Ectodermal cell (in vitro differentiated cells): ENCODE measurements at regions not wholly inside any gene's neighbourhood (a gene's known extent, or its start where the extent isn't known, plus 50 kb on each side); places are given as distances from the start of the nearest gene placed in this dataset.

ENCODE experiments used
- H3K27ac ChIP-seq: 2 replicates; pipeline ENCODE4 v1.7.0; 2013; ENCODE audit warnings: mild to moderate bottlenecking, low read depth, low read length; ENCODE audit not compliant: insufficient read depth, poor library complexity, severe bottlenecking
- H3K27me3 ChIP-seq: 2 replicates; pipeline ENCODE4 v1.7.0; 2013; ENCODE audit warnings: mild to moderate bottlenecking, low read length; ENCODE audit not compliant: insufficient read depth, control insufficient read depth, poor library complexity, severe bottlenecking
- H3K36me3 ChIP-seq: one replicate; pipeline ENCODE4 v1.7.0; 2013; ENCODE audit warnings: low read length; ENCODE audit not compliant: control insufficient read depth, insufficient read depth
- H3K4me1 ChIP-seq: one replicate; pipeline ENCODE4 v1.7.0; 2013; ENCODE audit warnings: low read length; ENCODE audit not compliant: control insufficient read depth, insufficient read depth
- H3K4me3 ChIP-seq: 2 replicates; pipeline ENCODE4 v1.7.0; 2013; ENCODE audit warnings: low read depth, low read length, control low read depth; ENCODE audit not compliant: insufficient read depth
- H3K9me3 ChIP-seq: 2 replicates; pipeline ENCODE4 v1.7.0; 2013; ENCODE audit warnings: mild to moderate bottlenecking, low read length, moderate library complexity; ENCODE audit not compliant: control insufficient read depth
- WGBS, 2 experiments: methylation state at CpG; one replicate each; pipeline ENCODE4 v1.1.7; 2013; ENCODE audit warnings: missing lambda C conversion rate in 2 of 2; 5-methylcytosine and 5-hydroxymethylcytosine counted together

DNA sequence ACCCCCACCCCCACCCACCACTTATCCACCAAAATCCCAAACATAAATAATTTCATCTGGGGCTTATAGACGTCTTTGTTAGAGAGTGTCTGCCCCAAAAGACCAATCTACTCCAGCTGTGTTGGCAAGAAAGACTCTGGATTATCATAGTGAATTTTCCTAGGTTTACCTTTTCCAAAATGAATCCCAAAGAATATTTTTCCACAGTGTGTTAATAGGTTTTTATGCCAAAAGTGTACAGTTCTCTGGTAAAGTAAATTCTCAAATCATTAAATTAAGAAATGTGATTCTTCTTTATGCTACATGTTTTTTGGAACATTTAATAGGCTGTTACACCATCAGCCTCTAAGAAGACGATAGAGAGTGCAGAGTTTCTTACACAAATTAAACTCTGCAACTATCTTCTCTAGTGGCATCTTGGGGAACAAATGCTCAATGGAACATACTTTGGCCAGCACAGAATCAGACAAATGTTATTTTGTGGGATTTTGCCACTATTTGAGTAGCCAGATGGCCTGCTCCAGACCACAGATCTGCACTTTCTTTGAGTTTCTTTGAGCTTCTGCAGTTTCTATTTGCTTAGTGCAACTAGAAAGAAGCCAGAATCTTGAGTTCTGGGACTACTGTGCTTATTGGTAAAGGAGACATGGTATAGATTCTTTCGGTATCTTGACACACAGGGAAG, 206.0 kb downstream of the KIT start:
- Histone ChIP-seq H3K36me3 (no peaks in the 10 kb centered on the region), H3K9me3 (no peaks in the 10 kb centered on the region), H3K4me1 (no peaks in the 10 kb centered on the region), H3K27ac (no peak overlapping the region), H3K4me3 (no peak overlapping the region), H3K27me3 (no peaks in the 10 kb centered on the region)
- 94 to 100% methylated on average over 2 to 3 of the region's 3 CpGs for WGBS, 2 experiments

DNA sequence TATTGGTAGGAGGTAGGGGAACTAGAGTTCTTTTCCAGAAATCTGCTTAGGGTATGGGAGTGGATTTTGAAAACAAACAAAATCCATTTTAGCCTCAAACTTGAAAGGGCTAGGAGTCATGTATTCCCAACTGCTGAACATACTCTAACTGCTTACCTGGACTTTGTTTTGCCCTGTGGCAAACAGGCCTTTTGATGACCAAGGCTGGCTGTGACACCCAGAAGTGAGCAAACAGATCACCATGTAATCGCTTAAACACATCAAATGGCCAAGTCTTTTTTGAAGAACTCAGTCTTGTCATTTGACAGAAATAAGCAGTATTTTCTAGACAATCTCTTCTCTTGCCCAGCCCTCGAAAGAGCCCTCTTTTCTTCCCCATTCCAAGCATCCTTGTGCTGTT, 203.4 kb downstream of the KIT start:
- no peaks in the 10 kb centered on the region for H3K27me3 ChIP-seq
- H3K36me3 ChIP-seq, result no peaks in the 10 kb centered on the region
- H3K4me3 ChIP-seq, result no peak overlapping the region
- H3K9me3 ChIP-seq, result no peaks in the 10 kb centered on the region
- H3K4me1 ChIP-seq, result no peaks in the 10 kb centered on the region
- no peak overlapping the region for H3K27ac ChIP-seq
- WGBS, 2 experiments, result 92 to 93% methylated on average over 2 of the region's 2 CpGs

DNA sequence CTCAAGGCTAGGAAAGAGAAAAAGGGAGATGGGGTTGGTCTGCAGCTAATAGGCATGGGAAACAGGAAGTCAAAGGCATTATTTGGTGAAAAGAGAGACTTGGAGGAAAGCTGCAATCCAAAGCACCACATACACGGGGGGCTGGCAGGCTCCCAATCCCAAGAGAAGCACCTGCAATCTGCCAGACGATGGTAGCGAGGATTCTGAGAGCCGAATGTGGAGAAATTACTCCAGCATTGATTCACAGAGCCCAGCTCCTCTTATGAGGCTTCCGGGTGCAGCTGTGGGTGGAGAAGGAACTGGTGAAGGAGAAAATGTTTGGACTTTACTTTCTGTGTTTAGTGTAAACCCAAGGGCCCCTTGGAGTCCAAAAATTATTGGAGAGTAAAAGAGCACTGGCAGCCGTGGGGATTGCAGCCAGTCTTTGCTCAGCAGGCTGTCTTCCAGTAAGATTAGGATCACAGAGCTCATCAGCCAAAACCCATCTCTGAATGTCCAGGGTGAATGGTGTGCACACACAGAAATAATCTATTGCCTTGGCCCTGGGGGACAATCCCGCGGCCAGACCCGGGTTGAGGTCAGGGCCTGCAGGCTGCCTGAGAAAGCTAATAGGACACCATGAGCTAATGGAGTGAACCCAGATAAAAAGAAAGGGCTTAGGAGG, 197.6 kb downstream of the KIT start:
- H3K4me3 ChIP-seq, result no peak overlapping the region

DNA sequence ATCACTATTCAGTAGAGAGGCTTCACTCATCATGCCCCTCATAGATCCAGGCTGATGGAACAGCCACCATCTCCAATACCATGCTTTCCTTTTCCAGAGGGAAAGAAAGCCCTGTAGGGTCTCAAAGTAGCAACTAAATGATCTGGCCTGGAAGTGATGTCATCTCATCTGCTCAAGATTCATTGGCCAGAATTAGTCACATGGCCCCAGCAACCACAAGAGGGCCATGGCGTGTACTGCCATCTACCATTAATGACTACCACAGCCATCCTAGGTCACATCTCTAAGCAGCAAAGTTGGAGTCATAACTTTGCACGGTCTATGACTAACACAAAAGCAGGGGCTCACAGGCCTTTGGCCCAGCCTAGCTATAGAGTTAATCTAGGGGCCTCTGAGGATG, 194.8 kb downstream of the KIT start:
- H3K4me3 ChIP-seq, result no peak overlapping the region
- no peaks in the 10 kb centered on the region for H3K36me3 ChIP-seq
- H3K27me3 ChIP-seq, result no peaks in the 10 kb centered on the region
- H3K4me1 ChIP-seq, result no peaks in the 10 kb centered on the region
- 97 to 98% methylated on average over 2 of the region's 2 CpGs for WGBS, 2 experiments
- no peaks in the 10 kb centered on the region for H3K9me3 ChIP-seq
- H3K27ac ChIP-seq, result no peak overlapping the region

More for the DNA sequence above, 197.6 kb downstream of the KIT start:
- Histone ChIP-seq H3K9me3 (no peaks in the 10 kb centered on the region), H3K36me3 (no peaks in the 10 kb centered on the region), H3K27ac (no peak overlapping the region), H3K4me1 (no peaks in the 10 kb centered on the region), H3K27me3 (no peaks in the 10 kb centered on the region)
- 95% methylated on average over 9 of the region's 9 CpGs for WGBS, 2 experiments

DNA sequence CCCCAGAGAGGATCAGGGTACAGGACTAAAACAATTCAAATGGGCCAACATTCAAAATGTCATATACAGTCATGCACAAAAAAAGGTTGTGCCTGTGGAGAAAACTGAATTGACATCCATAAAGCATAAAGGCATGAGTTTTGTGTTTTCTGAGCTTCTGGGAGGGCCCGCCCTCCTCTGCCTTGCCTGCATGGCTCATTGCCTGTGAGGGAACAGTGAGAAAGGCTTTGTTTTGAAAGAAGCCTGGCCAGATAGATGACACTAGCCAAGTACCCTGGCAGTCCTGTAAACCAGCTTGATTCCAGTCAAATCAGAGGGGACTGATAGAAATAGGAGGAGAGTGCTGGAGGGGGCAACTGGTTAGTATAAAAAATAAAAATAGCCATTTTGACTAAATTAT, 194.3 kb downstream of the KIT start:
- Histone ChIP-seq H3K36me3 (no peaks in the 10 kb centered on the region), H3K4me1 (no peaks in the 10 kb centered on the region), H3K4me3 (no peak overlapping the region), H3K27ac (no peak overlapping the region), H3K9me3 (no peaks in the 10 kb centered on the region), H3K27me3 (no peaks in the 10 kb centered on the region)
- 85 to 96% methylated on average over 1 of the region's 1 CpG for WGBS, 2 experiments

DNA sequence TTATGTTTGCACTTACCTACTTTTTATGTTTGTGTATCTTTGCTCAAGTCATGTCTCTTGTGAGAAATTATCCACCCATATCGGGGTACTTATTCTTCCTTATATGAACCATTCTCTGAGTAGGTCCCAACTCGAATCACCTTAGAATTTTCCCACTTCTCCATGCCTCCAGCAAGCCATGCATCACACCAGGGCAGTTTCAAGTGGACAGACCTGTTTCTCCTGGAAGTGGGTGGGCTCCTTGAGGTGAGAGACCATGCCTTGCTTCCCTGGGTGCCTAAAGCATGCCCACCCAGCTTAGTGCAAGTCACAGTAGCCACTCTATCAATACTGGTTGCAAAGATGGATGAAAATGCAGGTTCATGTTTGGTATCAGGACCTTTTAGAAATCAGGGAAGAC, 187.2 kb downstream of the KIT start:
- H3K36me3 ChIP-seq, result no peaks in the 10 kb centered on the region
- H3K9me3 ChIP-seq, result no peaks in the 10 kb centered on the region
- no peaks in the 10 kb centered on the region for H3K4me1 ChIP-seq
- H3K4me3 ChIP-seq, result no peak overlapping the region
- no peaks in the 10 kb centered on the region for H3K27me3 ChIP-seq
- WGBS, 2 experiments, result 95% methylated on average over 2 of the region's 2 CpGs
- no peak overlapping the region for H3K27ac ChIP-seq

DNA sequence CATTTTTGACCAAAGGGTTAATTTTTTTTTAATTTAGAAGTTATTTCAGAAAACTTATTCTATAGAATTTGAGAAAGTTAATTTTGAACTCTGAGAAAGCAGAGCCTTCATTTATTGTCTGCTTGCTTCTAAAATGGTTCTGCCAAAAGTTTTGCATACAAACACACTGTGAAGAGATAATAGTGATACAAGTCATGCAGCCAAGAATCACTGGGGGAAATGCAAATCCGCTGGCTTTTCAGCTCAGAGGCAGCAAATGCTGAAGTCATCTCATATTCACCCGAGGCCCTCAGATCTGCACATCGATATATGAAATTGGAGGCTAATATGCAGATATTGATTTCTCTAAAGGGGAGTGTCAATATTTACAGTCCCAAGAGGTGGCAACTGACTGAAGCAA, 186.2 kb downstream of the KIT start:
- Histone ChIP-seq H3K27me3 (no peaks in the 10 kb centered on the region), H3K9me3 (no peaks in the 10 kb centered on the region), H3K4me1 (no peaks in the 10 kb centered on the region), H3K4me3 (no peak overlapping the region), H3K36me3 (no peaks in the 10 kb centered on the region), H3K27ac (no peak overlapping the region)
- 88 to 94% methylated on average over 3 of the region's 3 CpGs for WGBS, 2 experiments

DNA sequence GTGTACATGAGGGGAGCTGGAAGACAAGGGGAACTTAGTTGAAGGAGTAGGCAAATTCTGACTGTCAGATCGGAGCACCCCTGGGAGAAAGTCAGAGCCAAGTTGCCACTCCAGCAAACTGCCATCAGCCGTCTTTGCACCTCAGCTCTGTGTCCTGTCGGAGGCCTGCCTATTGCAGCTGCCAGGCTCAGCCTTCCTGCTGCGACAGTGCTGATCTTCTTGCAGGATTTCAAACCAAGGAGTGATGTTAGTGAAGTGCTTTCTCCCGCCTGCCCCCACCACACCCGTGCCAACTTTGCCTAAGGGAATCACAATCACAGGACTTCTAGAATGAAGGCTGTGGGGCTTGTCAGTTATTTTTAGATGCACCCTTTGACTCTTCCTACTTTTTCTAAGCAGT, 185.3 kb downstream of the KIT start:
- no peak overlapping the region for H3K27ac ChIP-seq
- no peaks in the 10 kb centered on the region for H3K27me3 ChIP-seq
- H3K36me3 ChIP-seq, result no peaks in the 10 kb centered on the region
- H3K9me3 ChIP-seq, result no peaks in the 10 kb centered on the region
- no peak overlapping the region for H3K4me3 ChIP-seq
- 72 to 82% methylated on average over 6 of the region's 6 CpGs for WGBS, 2 experiments
- H3K4me1 ChIP-seq, result no peaks in the 10 kb centered on the region

DNA sequence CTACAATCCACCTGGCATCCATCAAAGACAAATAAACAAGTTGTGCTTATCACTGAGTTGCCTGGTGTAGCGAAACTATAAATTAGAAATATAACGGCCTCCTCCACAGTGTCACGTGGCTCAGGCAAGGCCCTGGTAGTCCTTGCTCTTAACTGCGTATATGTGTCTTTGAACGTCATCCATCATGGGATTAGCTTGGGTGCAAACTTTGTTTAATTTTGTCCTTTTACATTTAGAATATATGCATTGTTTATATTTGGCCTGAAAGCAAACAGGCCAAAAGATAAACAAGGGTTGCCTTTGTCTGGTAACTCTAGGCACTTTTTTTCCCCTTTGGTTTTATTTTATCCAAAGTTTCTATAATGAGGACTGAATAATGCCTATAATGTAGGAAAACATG, 184.9 kb downstream of the KIT start:
- H3K4me1 ChIP-seq, result no peaks in the 10 kb centered on the region
- no peaks in the 10 kb centered on the region for H3K36me3 ChIP-seq
- no peak overlapping the region for H3K4me3 ChIP-seq
- H3K9me3 ChIP-seq, result no peaks in the 10 kb centered on the region
- 93 to 97% methylated on average over 5 of the region's 5 CpGs for WGBS, 2 experiments
- H3K27ac ChIP-seq, result no peak overlapping the region
- H3K27me3 ChIP-seq, result no peaks in the 10 kb centered on the region

DNA sequence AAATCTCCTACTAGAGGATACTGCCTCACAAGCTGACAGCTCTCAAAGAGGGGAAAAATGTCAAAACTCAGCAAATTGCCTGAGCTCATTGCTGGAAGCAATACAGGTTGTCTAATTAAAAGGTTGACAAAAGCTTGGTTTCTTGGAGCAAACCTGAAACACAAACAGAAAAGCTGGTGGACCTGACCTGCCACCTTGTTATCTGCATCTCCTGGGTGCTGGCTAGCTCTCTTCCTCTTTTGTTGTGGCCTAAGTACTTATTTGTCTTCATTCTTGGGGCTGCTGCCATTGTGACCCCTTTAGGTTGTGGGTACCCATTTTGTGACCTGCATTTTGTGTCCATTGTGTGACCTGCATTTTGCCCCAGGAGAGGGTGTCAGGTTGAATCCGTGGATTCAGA, 184.5 kb downstream of the KIT start:
- Histone ChIP-seq H3K4me3 (no peak overlapping the region), H3K27me3 (no peaks in the 10 kb centered on the region), H3K9me3 (no peaks in the 10 kb centered on the region), H3K4me1 (no peaks in the 10 kb centered on the region), H3K36me3 (no peaks in the 10 kb centered on the region), H3K27ac (no peak overlapping the region)
- 92 to 100% methylated on average over 1 of the region's 1 CpG for WGBS, 2 experiments
